ENCODE measurements at regions not wholly inside any gene's neighbourhood (a gene's known extent, or its start where the extent isn't known, plus 50 kb on each side); places are given as distances from the start of the nearest gene placed in this dataset.

- Histone ChIP-seq H3K36me3 (no peaks in the 10 kb centered on the region), H3K27me3 (no peaks in the 10 kb centered on the region), H3K27ac (no peak overlapping the region), H3K4me3 (replicated peaks in 1 of 3) (no peak overlapping the region), H3K9me3 (no peaks in the 10 kb centered on the region), H3K4me1 (no peaks in the 10 kb centered on the region)
- TF ChIP-seq POLR2A (IDR thresholded peaks at IDR 0.05) (no peak), CTCF (IDR thresholded peaks at IDR 0.05) (no peak)
- 97 to 98% methylated on average over 9 of the region's 9 CpGs for WGBS, 2 donors
- intact Hi-C loops (cut with DNase I) = no loop called here
- no peak for DNase-seq
These were observed 84.3 kb upstream of the PREP start for GRCh38 chr6:105487040-105487790.

- Histone ChIP-seq H3K9me3 (no peaks in the 10 kb centered on the region), H3K4me1 (no peaks in the 10 kb centered on the region), H3K27me3 (no peaks in the 10 kb centered on the region), H3K27ac (no peak overlapping the region), H3K4me3 (replicated peaks in 1 of 3) (no peak overlapping the region), H3K36me3 (no peaks in the 10 kb centered on the region)
- TF ChIP-seq CTCF (IDR thresholded peaks at IDR 0.05) = no peak
- no peak for TF ChIP-seq POLR2A (IDR thresholded peaks at IDR 0.05)
- no peak for DNase-seq
- intact Hi-C loops (cut with DNase I) = no loop called here
- 59 to 70% methylated on average over 5 of the region's 5 CpGs for WGBS, 2 donors
These were observed 82.6 kb upstream of the PREP start for GRCh38 chr6:105485456-105485855.

- no peak for DNase-seq
- intact Hi-C loops (cut with DNase I) = no loop called here
- H3K27ac ChIP-seq = no peak overlapping the region
- H3K36me3 ChIP-seq = no peaks in the 10 kb centered on the region
- no peak overlapping the region for H3K4me3 ChIP-seq (replicated peaks in 1 of 3)
- TF ChIP-seq POLR2A (IDR thresholded peaks at IDR 0.05) (no peak), CTCF (IDR thresholded peaks at IDR 0.05) (peak; percentile 75 to 95 (median 92))
- H3K27me3 ChIP-seq = no peaks in the 10 kb centered on the region
- 41 to 43% methylated on average over 12 of the region's 12 CpGs for WGBS, 2 donors
- no peaks in the 10 kb centered on the region for H3K4me1 ChIP-seq
- H3K9me3 ChIP-seq = no peaks in the 10 kb centered on the region
These were observed 81.6 kb upstream of the PREP start for GRCh38 chr6:105484238-105485161.

- Histone ChIP-seq H3K4me1 (no peaks in the 10 kb centered on the region), H3K4me3 (replicated peaks in 1 of 3) (no peak overlapping the region), H3K27me3 (no peaks in the 10 kb centered on the region), H3K36me3 (no peaks in the 10 kb centered on the region), H3K27ac (no peak overlapping the region), H3K9me3 (no peaks in the 10 kb centered on the region)
- DNase-seq = no peak
- no peak for TF ChIP-seq POLR2A (IDR thresholded peaks at IDR 0.05)
- TF ChIP-seq CTCF (IDR thresholded peaks at IDR 0.05) = no peak
- 48 to 50% methylated on average over 4 of the region's 4 CpGs for WGBS, 2 donors
- intact Hi-C loops (cut with DNase I) = no loop called here
These were observed 80.6 kb upstream of the PREP start for GRCh38 chr6:105483492-105483891.

- no peak for DNase-seq
- Histone ChIP-seq H3K9me3 (no peaks in the 10 kb centered on the region), H3K27me3 (no peaks in the 10 kb centered on the region), H3K4me3 (replicated peaks in 1 of 3) (no peak overlapping the region), H3K4me1 (no peaks in the 10 kb centered on the region), H3K27ac (no peak overlapping the region), H3K36me3 (no peaks in the 10 kb centered on the region)
- 78 to 86% methylated on average over 3 of the region's 3 CpGs for WGBS, 2 donors
- no peak for TF ChIP-seq CTCF (IDR thresholded peaks at IDR 0.05)
- no peak for TF ChIP-seq POLR2A (IDR thresholded peaks at IDR 0.05)
- intact Hi-C loops (cut with DNase I) = no loop called here
These were observed 80.0 kb upstream of the PREP start for GRCh38 chr6:105482921-105483320.

Measured in thyroid gland (tissue), 4 donors.